GM19468 (cell line): ENCODE measurements at regions not wholly inside any gene's neighbourhood (a gene's known extent, or its start where the extent isn't known, plus 50 kb on each side); places are given as distances from the start of the nearest gene placed in this dataset.

Source experiments
- ATAC-seq: cut with Tn5 transposase; IDR thresholded peaks from one replicate; pipeline ENCODE4 v1.9.1; 2021; ENCODE audit warnings: mild to moderate bottlenecking, moderate library complexity, moderate number of reproducible peaks; ENCODE audit not compliant: unreplicated experiment; ENCODE audit errors: extremely low read depth

GRCh38 chr4:181509073-181509472, 734.1 kb upstream of the TENM3 start:
- no peak for ATAC-seq

GRCh38 chr4:181517491-181517890, 725.7 kb upstream of the TENM3 start:
- no peak for ATAC-seq

DNA sequence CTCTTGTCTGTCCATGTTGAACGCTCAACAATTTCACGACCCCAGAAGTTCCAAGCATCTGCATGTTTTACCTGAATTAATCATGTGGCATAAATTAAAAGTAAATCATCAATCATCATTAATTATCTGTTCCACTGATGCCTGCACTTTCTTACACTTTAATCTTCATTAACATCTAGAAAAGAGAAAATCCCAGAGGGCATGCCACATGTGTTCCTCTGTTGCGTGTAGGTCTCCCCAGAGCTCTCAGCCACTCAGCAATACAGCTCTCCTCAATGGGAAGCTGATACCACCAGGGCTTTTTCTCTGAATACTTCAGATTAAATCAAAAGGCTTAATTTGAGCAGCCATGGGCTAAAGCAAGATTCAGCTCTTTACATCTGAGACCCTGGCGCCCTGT, 722.4 kb upstream of the TENM3 start:
- ATAC-seq = no peak

GRCh38 chr4:181523973-181524372, 719.2 kb upstream of the TENM3 start:
- no peak for ATAC-seq

GRCh38 chr4:181524499-181524898, 718.7 kb upstream of the TENM3 start:
- no peak for ATAC-seq

- ATAC-seq = no peak
Observed at GRCh38 chr4:181525634-181526033, 717.6 kb upstream of the TENM3 start.

- ATAC-seq = no peak
Observed at GRCh38 chr4:181528570-181529184, 714.5 kb upstream of the TENM3 start.

DNA sequence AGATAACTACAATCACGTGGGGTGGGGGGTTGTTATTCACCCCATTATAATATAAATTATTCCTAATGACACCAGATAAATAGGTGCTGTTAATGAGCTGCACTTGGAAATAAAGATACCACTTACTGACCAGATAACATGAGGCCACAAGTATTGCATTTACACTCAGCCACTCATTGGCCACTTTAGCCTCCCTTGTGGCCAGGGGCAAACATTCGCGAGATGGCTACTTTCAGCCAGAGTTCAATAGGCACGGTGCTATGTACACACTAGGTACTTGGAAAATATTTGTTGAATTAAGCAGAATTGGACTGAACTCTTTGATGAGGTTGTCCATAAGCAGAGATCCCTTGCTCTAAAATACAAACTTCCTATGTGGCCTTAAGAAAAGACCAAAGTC, 713.7 kb upstream of the TENM3 start:
- no peak for ATAC-seq

GRCh38 chr4:181536196-181536746, 706.9 kb upstream of the TENM3 start:
- ATAC-seq = no peak

DNA sequence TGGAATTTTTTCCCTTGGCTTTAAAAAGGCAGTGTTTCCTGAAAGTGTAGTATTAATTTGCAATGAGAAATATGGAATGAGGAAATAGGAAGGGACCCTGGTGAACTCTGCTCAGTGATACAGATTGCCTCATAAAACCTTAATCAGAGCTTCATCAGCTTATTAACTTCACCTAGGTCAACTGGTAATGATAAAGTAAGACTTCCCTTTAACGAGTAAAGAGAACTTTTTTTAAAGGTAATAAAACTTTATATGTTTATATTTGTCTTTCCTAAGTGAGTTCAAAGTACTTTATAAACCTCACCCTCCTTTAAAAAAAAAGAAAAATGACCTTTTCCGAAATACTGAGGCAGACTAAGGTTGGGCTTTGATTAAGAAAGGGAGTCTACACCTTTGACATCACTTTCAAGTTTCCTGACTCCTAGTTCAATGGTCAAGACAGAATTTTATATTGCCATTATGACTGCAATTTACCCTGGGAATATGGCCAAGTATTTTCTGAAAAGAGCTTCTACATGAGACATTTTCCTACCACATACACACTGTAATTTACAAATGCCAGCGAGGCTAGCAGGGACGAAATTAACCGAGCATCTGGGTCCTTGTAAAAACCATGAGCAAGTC, 706.3 kb upstream of the TENM3 start:
- no peak for ATAC-seq

- ATAC-seq = no peak
Observed at GRCh38 chr4:181538431-181538830, 704.8 kb upstream of the TENM3 start.

DNA sequence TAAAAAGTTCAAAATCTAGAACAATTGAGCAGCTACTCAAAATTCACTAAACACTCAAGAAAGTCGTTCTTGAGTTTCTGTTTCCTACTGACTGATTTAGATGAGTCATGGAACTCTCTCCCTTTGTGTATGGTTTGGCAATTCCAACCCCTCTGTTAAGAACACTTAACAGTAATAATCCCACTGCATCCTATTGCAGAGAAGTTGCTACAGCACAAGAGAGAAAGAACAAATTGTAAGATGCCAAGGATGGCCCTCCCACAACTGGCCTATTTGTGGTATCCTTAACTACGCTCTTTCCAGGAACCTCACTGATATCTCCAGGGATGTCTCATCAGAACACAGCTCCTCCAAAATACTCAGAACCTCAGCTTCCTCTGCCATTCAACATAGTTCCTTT, 701.8 kb upstream of the TENM3 start:
- no peak for ATAC-seq

DNA sequence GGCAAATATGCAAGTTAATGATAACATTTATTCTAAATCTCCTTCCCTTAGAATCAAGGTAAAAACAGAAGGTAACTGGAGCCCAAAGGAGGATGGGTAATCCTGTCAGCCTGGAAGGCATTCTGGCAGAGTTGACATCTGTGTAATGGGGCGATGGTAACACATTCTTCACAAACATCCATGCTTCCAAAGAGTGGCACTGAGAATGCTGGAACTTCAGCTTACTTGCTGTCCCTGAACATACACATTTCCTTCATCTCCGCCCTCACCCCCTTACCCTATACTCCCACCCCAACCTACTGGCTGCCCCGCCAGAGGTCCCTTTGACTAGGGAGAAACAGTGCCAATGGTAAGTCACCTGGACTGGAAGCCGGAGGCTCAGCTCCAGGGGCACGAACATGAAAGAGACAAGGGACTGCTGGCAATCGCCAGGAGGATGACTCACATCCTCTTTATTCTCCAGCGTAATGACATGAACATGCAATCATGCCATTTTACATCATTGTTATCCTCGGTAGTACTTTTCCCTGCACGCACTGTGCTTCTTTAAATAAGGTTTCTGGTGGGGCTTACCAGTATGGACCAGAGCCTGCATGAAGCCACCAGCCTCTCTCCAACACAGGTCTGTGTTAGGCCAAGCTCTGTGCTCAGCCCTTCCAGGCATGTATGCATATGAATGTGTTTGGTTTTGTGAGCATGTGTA, 694.2 kb upstream of the TENM3 start:
- ATAC-seq = no peak

GRCh38 chr4:181549576-181550188, 693.5 kb upstream of the TENM3 start:
- no peak for ATAC-seq

- ATAC-seq = no peak
Observed at GRCh38 chr4:181550381-181550780, 692.8 kb upstream of the TENM3 start.

- no peak for ATAC-seq
Observed at GRCh38 chr4:181559637-181560036, 683.6 kb upstream of the TENM3 start.

- no peak for ATAC-seq
Observed at GRCh38 chr4:181562399-181562798, 680.8 kb upstream of the TENM3 start.

- ATAC-seq = no peak
Observed at GRCh38 chr4:181564625-181565024, 678.6 kb upstream of the TENM3 start.

DNA sequence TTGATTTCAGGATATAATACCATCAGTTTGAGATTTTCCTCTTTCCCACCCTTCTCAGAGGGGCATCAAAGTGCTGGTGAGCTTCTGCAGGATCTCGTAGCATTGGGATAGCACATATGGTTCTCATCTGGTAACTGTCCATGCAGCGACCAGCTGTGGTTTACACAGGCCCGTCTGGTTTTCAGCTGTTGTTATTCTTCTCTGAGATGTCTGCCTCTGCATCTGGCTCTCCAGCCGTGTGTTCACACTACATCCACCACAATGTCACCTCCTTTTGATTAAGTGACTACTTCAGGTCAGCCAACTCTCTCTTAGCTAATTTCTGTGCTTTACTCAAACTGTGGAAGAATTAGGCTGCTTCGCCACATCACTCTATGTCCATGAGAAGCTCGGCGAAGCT, 676.7 kb upstream of the TENM3 start:
- ATAC-seq = no peak

DNA sequence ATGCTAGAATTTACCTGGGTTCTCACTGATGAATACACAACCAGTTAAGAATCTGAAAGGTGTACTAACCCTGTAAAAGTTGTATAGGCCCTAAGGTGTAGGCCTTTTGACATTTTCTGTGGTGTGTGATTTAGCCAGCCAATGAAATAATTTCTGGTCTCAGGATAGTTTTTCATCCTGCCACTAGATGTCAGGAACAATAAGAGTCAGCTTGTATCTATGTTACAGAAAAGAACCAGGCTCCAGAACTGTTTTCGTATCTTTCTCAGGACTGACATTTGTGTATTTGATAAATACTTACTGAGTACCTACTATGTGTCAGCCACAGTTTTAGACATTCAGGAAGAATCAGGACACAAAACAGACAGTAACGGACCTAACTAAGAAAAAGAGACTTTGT, 673.6 kb upstream of the TENM3 start:
- no peak for ATAC-seq

- no peak for ATAC-seq
Observed at GRCh38 chr4:181578911-181579310, 664.3 kb upstream of the TENM3 start.
